Fibroblast of lung (primary cell): ENCODE measurements at regions not wholly inside any gene's neighbourhood (a gene's known extent, or its start where the extent isn't known, plus 50 kb on each side); places are given as distances from the start of the nearest gene placed in this dataset.

Experiments used
- EZH2 ChIP-seq: IDR thresholded peaks from 2 replicates; pipeline ENCODE4 v1.5.1; 2012; ENCODE audit warnings: low read length, control low read depth, mild to moderate bottlenecking; ENCODE audit errors: missing control alignments
- TF ChIP-seq, protein P1 (sequence below), 2 donors: IDR thresholded peaks in 1 of 2; conservative IDR thresholded peaks in 1 of 2; 1 replicate in 1 of 2; 2 replicates in 1 of 2; pipeline ENCODE4 v1.5.1; 2011 to 2012; ENCODE audit warnings: low read length in 2 of 2, control low read depth in 1 of 2, inconsistent platforms in 1 of 2, low read depth in 1 of 2, mild to moderate bottlenecking in 1 of 2

DNA sequence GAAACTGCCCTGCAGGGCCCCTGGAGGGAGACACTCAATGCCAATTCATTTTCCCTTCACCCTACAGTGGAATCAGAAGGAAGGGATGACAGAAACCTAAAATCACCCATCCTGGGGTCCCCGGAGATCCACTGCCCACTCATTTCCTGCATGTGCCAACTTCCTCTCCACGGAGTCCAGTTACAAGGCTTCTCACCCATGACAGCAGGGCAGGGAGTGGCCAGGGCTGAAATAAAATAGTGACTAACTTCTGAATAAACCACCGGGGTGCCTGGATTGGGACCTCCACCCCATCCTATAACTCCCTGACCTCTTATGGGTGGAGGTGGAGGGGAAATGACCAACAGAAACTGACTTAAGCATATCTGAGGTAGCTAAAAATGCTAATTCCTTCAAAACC, 362.3 kb downstream of the MAFB start:
- TF ChIP-seq, protein P1, sequence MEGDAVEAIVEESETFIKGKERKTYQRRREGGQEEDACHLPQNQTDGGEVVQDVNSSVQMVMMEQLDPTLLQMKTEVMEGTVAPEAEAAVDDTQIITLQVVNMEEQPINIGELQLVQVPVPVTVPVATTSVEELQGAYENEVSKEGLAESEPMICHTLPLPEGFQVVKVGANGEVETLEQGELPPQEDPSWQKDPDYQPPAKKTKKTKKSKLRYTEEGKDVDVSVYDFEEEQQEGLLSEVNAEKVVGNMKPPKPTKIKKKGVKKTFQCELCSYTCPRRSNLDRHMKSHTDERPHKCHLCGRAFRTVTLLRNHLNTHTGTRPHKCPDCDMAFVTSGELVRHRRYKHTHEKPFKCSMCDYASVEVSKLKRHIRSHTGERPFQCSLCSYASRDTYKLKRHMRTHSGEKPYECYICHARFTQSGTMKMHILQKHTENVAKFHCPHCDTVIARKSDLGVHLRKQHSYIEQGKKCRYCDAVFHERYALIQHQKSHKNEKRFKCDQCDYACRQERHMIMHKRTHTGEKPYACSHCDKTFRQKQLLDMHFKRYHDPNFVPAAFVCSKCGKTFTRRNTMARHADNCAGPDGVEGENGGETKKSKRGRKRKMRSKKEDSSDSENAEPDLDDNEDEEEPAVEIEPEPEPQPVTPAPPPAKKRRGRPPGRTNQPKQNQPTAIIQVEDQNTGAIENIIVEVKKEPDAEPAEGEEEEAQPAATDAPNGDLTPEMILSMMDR (conservative IDR thresholded peaks at IDR 0.05 in 1 of 2, IDR thresholded peaks at IDR 0.05 in 1 of 2; ENCODE audit: low read depth in 1 of 2, low read length in 2 of 2): no peak
- no peak for TF ChIP-seq EZH2
